ENCODE measurements at regions not wholly inside any gene's neighbourhood (a gene's known extent, or its start where the extent isn't known, plus 50 kb on each side); places are given as distances from the start of the nearest gene placed in this dataset.

GRCh38 chr6:100217225-100218012, 223.4 kb upstream of the MCHR2 start:
- TF ChIP-seq CTCF (conservative IDR thresholded peaks at IDR 0.05) (no peak), EZH2 (IDR thresholded peaks at IDR 0.05; ENCODE audit: low read depth) (no peak)
- Histone ChIP-seq H3K36me3 (ENCODE audit: low read depth) (no peaks in the 10 kb centered on the region), H2AFZ (no peak overlapping the region), H3K27me3 (ENCODE audit: insufficient read depth, low read depth) (no peaks in the 10 kb centered on the region), H3K4me3 (no peak overlapping the region), H3K27ac (no peak overlapping the region), H3F3A (ENCODE audit: insufficient read depth, low read depth) (no peaks in the 10 kb centered on the region), H3K9me3 (ENCODE audit: insufficient read depth, low read depth) (no peaks in the 10 kb centered on the region), H3K9me2 (ENCODE audit: insufficient read depth) (no peaks in the 10 kb centered on the region), H3K79me2 (ENCODE audit: low read depth) (no peaks in the 10 kb centered on the region), H3K4me2 (no peak overlapping the region), H4K20me1 (ENCODE audit: insufficient read depth) (no peaks in the 10 kb centered on the region), H3K4me1 (replicated peaks; ENCODE audit: insufficient read depth) (no peaks in the 10 kb centered on the region; the same call in 1 of the 2 replicates)
- ChIA-PET CTCF (no interaction called here), POLR2A (ENCODE audit: unreplicated experiment) (interaction anchor here (0.6 kb wide), 1 partner anchor 11 kb away, joined by 9 read pairs; no protein-coding TSS in a partner anchor)
- no TSS peak for BruUV-seq (replicated peaks)
- intact Hi-C loops (cut with micrococcal nuclease; ENCODE audit: unreplicated experiment), result no loop called here
- no peak for DNase-seq

- Histone ChIP-seq H3K79me2 (ENCODE audit: low read depth) (no peaks in the 10 kb centered on the region), H2AFZ (no peak overlapping the region), H3K4me3 (no peak overlapping the region), H3K9me3 (ENCODE audit: insufficient read depth, low read depth) (no peaks in the 10 kb centered on the region), H4K20me1 (ENCODE audit: insufficient read depth) (no peaks in the 10 kb centered on the region), H3F3A (ENCODE audit: insufficient read depth, low read depth) (no peaks in the 10 kb centered on the region), H3K9me2 (ENCODE audit: insufficient read depth) (no peaks in the 10 kb centered on the region), H3K36me3 (ENCODE audit: low read depth) (no peaks in the 10 kb centered on the region), H3K4me2 (no peak overlapping the region), H3K27ac (no peak overlapping the region), H3K27me3 (ENCODE audit: insufficient read depth, low read depth) (no peaks in the 10 kb centered on the region), H3K4me1 (replicated peaks; ENCODE audit: insufficient read depth) (no peaks in the 10 kb centered on the region; the same call in 1 of the 2 replicates)
- no TSS peak for BruUV-seq (replicated peaks)
- intact Hi-C loops (cut with micrococcal nuclease; ENCODE audit: unreplicated experiment), result no loop called here
- TF ChIP-seq CTCF (conservative IDR thresholded peaks at IDR 0.05) (no peak), EZH2 (IDR thresholded peaks at IDR 0.05; ENCODE audit: low read depth) (no peak)
- ChIA-PET CTCF (no interaction called here), POLR2A (ENCODE audit: unreplicated experiment) (interaction anchor here (0.6 kb wide), 1 partner anchor 12 kb away, joined by 9 read pairs; no protein-coding TSS in a partner anchor)
- no peak for DNase-seq
These were observed 222.7 kb upstream of the MCHR2 start for GRCh38 chr6:100216760-100217159.

- CTCF ChIA-PET, result no interaction called here
- BruUV-seq (replicated peaks), result no TSS peak
These were observed 218.1 kb upstream of the MCHR2 start for GRCh38 chr6:100212131-100212530.

More at GRCh38 chr6:100212131-100212530, 218.1 kb upstream of the MCHR2 start:
- intact Hi-C loops (cut with micrococcal nuclease; ENCODE audit: unreplicated experiment), result no loop called here
- DNase-seq, result no peak
- Histone ChIP-seq H3K4me1 (replicated peaks; ENCODE audit: insufficient read depth) (peaks cover 16% of the 10 kb centered on the region), H3K4me3 (no peak overlapping the region), H4K20me1 (ENCODE audit: insufficient read depth) (no peaks in the 10 kb centered on the region), H3K9me3 (ENCODE audit: insufficient read depth, low read depth) (no peaks in the 10 kb centered on the region), H3K4me2 (no peak overlapping the region), H3K36me3 (ENCODE audit: low read depth) (no peaks in the 10 kb centered on the region), H3K27me3 (ENCODE audit: insufficient read depth, low read depth) (no peaks in the 10 kb centered on the region), H3K79me2 (ENCODE audit: low read depth) (no peaks in the 10 kb centered on the region), H3K27ac (no peak overlapping the region), H3F3A (ENCODE audit: insufficient read depth, low read depth) (no peaks in the 10 kb centered on the region), H2AFZ (no peak overlapping the region), H3K9me2 (ENCODE audit: insufficient read depth) (no peaks in the 10 kb centered on the region)
- TF ChIP-seq EZH2 (IDR thresholded peaks at IDR 0.05; ENCODE audit: low read depth) (no peak), CTCF (conservative IDR thresholded peaks at IDR 0.05) (no peak)
- POLR2A ChIA-PET (ENCODE audit: unreplicated experiment), result interaction anchor here (0.6 kb wide), 1 partner anchor 177 kb away, joined by 11 read pairs; no protein-coding TSS in a partner anchor
